Ovary (tissue), 3 donors: ENCODE measurements at regions not wholly inside any gene's neighbourhood (a gene's known extent, or its start where the extent isn't known, plus 50 kb on each side); places are given as distances from the start of the nearest gene placed in this dataset.

ENCODE experiments used
- EP300 ChIP-seq: sonication (generic); formaldehyde crosslinking; IDR thresholded peaks from one replicate; pipeline ENCODE4 v1.6.1; 2017; ENCODE audit warnings: antibody characterized with exemption
- POLR2A ChIP-seq: fragments of 450-650 bp; IDR thresholded peaks from one replicate; pipeline ENCODE4 v1.6.1; 2017; ENCODE audit warnings: antibody characterized with exemption, mild to moderate bottlenecking, moderate library complexity
- TF ChIP-seq, protein P1 (sequence below), 3 donors: fragments of 450-650 bp in 2 of 3; fragments of 200-600 bp in 1 of 3; IDR thresholded peaks; one replicate each; pipeline versions ENCODE4 v1.5.1 to v1.8.0; 2016 to 2022; ENCODE audit warnings: antibody characterized with exemption in 3 of 3, mild to moderate bottlenecking in 1 of 3
- donor health status: DM: no; HTN: no; CAD: no.

DNA sequence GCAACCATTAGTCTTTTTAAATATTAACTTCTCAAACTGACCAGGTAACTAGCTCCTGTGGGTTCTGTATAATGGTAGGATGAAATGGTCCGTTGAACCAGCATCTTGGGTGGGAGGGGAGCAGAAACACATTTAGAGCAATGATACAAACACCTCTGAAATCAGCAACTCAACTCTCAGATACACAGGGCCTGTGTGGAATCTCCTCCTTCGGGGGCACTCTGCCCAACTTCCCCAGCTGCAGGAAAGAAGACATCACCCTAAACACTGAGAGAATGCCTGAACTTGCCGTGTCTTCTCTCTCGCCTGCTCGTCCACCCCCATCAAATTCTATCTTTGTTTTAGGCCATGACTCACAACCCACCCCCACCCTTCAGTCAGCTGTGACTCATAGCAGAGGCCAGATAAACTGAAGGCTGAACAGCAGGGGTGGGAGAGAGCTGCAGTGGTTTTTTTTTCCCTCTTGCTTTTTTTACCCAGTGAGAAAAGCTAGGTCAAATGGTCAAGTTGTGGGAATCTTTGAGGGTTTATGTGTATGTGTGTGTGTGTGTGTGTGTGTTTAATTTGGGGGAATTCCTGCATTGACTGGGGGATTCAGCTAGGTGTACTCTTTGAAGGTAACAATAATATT is 593.4 kb upstream of the JAG1 start:
- TF ChIP-seq, protein P1, sequence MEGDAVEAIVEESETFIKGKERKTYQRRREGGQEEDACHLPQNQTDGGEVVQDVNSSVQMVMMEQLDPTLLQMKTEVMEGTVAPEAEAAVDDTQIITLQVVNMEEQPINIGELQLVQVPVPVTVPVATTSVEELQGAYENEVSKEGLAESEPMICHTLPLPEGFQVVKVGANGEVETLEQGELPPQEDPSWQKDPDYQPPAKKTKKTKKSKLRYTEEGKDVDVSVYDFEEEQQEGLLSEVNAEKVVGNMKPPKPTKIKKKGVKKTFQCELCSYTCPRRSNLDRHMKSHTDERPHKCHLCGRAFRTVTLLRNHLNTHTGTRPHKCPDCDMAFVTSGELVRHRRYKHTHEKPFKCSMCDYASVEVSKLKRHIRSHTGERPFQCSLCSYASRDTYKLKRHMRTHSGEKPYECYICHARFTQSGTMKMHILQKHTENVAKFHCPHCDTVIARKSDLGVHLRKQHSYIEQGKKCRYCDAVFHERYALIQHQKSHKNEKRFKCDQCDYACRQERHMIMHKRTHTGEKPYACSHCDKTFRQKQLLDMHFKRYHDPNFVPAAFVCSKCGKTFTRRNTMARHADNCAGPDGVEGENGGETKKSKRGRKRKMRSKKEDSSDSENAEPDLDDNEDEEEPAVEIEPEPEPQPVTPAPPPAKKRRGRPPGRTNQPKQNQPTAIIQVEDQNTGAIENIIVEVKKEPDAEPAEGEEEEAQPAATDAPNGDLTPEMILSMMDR (IDR thresholded peaks at IDR 0.05) = no peak
- no peak for TF ChIP-seq EP300
- TF ChIP-seq POLR2A = no peak
